Mesothelial cell of epicardium (in vitro differentiated cells): ENCODE measurements at regions not wholly inside any gene's neighbourhood (a gene's known extent, or its start where the extent isn't known, plus 50 kb on each side); places are given as distances from the start of the nearest gene placed in this dataset.

Source experiments
- DNase-seq, 2 experiments: peaks; one replicate each; pipeline ENCODE4 v3.0.0; 2021; ENCODE audit warnings: low spot score in 2 of 2; ENCODE audit not compliant: unreplicated experiment in 2 of 2
- H3K27ac Mint-ChIP-seq: 2 replicates; pipeline ENCODE4 v1.8.0; 2021; ENCODE audit warnings: mixed read lengths
- H3K27me3 Mint-ChIP-seq: 2 replicates; pipeline ENCODE4 v1.8.0; 2021; ENCODE audit warnings: low read depth, mixed read lengths
- H3K36me3 Mint-ChIP-seq: 2 replicates; pipeline ENCODE4 v1.8.0; 2021; ENCODE audit warnings: mixed read lengths
- H3K4me1 Mint-ChIP-seq: 2 replicates; pipeline ENCODE4 v1.8.0; 2021; ENCODE audit warnings: mixed read lengths
- H3K4me3 Mint-ChIP-seq: 2 replicates; pipeline ENCODE4 v1.8.0; 2021; ENCODE audit warnings: mild to moderate bottlenecking, moderate library complexity, mixed read lengths
- H3K9me3 Mint-ChIP-seq: 2 replicates; pipeline ENCODE4 v1.8.0; 2021; ENCODE audit warnings: mixed read lengths
- CTCF ChIP-seq: fragments of 200-600 bp; sonication (generic); IDR thresholded peaks from one replicate; pipeline ENCODE4 v1.5.0; 2021; ENCODE audit warnings: antibody characterized with exemption; ENCODE audit not compliant: unreplicated experiment

GRCh38 chr6:6412221-6412620 lies 91.8 kb upstream of the F13A1 start:
- H3K36me3 Mint-ChIP-seq, result no peaks in the 10 kb centered on the region
- no peak overlapping the region for H3K4me3 Mint-ChIP-seq
- H3K9me3 Mint-ChIP-seq, result no peaks in the 10 kb centered on the region
- no peak for DNase-seq
- H3K27ac Mint-ChIP-seq, result no peak overlapping the region
- H3K27me3 Mint-ChIP-seq, result peaks cover 52% of the 10 kb centered on the region
- no peaks in the 10 kb centered on the region for H3K4me1 Mint-ChIP-seq
- TF ChIP-seq CTCF, result no peak

GRCh38 chr6:6412700-6413099 lies 92.2 kb upstream of the F13A1 start:
- no peak for DNase-seq
- Mint-ChIP-seq H3K9me3 (no peaks in the 10 kb centered on the region), H3K27ac (no peak overlapping the region), H3K27me3 (peaks cover 56% of the 10 kb centered on the region), H3K36me3 (no peaks in the 10 kb centered on the region), H3K4me1 (no peaks in the 10 kb centered on the region), H3K4me3 (no peak overlapping the region)
- TF ChIP-seq CTCF, result no peak

GRCh38 chr6:6414931-6415330 lies 94.5 kb upstream of the F13A1 start:
- Mint-ChIP-seq H3K4me3 (no peak overlapping the region), H3K9me3 (no peaks in the 10 kb centered on the region), H3K27me3 (peaks cover 57% of the 10 kb centered on the region), H3K4me1 (no peaks in the 10 kb centered on the region), H3K36me3 (no peaks in the 10 kb centered on the region), H3K27ac (no peak overlapping the region)
- no peak for TF ChIP-seq CTCF
- DNase-seq, result no peak

- H3K27ac Mint-ChIP-seq, result no peak overlapping the region
- H3K27me3 Mint-ChIP-seq, result peaks cover 49% of the 10 kb centered on the region
- H3K4me3 Mint-ChIP-seq, result no peak overlapping the region
- no peak for DNase-seq
- H3K9me3 Mint-ChIP-seq, result no peaks in the 10 kb centered on the region
- H3K36me3 Mint-ChIP-seq, result no peaks in the 10 kb centered on the region
- TF ChIP-seq CTCF, result no peak
- no peaks in the 10 kb centered on the region for H3K4me1 Mint-ChIP-seq
Measured at GRCh38 chr6:6417475-6417874, 97.0 kb upstream of the F13A1 start.

GRCh38 chr6:6418421-6418820 lies 98.0 kb upstream of the F13A1 start:
- Mint-ChIP-seq H3K4me3 (no peak overlapping the region), H3K27ac (no peak overlapping the region), H3K9me3 (peaks cover under 1% of the 10 kb centered on the region), H3K4me1 (no peaks in the 10 kb centered on the region), H3K36me3 (no peaks in the 10 kb centered on the region), H3K27me3 (peaks cover 48% of the 10 kb centered on the region)
- no peak for TF ChIP-seq CTCF
- DNase-seq, result no peak

GRCh38 chr6:6420107-6420506 lies 99.6 kb upstream of the F13A1 start:
- TF ChIP-seq CTCF, result no peak
- H3K4me1 Mint-ChIP-seq, result no peaks in the 10 kb centered on the region
- H3K36me3 Mint-ChIP-seq, result no peaks in the 10 kb centered on the region
- H3K4me3 Mint-ChIP-seq, result no peak overlapping the region
- peaks cover 17% of the 10 kb centered on the region for H3K9me3 Mint-ChIP-seq
- no peak for DNase-seq
- H3K27me3 Mint-ChIP-seq, result peaks cover 46% of the 10 kb centered on the region
- H3K27ac Mint-ChIP-seq, result no peak overlapping the region
